HG03280 (cell line): ENCODE measurements at regions not wholly inside any gene's neighbourhood (a gene's known extent, or its start where the extent isn't known, plus 50 kb on each side); places are given as distances from the start of the nearest gene placed in this dataset.

Source experiments
- ATAC-seq: cut with Tn5 transposase; IDR thresholded peaks from one replicate; pipeline ENCODE4 v1.9.1; 2021; ENCODE audit warnings: mild to moderate bottlenecking, moderate library complexity; ENCODE audit not compliant: unreplicated experiment

DNA sequence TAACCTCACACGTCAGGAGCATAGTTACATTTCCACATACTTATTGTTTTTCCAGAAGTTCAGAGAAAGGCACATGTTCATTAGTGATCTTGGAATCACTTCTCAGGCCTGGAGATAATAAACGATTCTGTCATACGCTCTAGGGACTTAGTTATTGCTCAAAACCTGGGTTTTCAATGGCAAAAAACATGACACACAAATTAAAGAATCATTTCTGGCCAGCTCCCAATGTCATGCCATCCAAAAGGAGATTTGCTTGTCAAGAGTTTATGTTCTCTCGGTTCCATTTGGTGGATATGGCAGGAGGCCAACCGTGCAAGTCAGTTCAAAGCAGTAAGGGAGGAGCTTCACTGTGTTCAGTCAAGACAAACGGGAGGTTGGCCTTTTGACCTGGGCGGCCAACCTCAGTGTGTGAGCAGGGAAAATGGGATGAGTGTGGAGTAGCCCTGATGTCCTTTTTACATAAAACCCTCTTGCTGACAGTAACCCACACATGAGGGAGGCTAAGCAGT lies 123.4 kb downstream of the NXNL2 start:
- ATAC-seq = no peak

DNA sequence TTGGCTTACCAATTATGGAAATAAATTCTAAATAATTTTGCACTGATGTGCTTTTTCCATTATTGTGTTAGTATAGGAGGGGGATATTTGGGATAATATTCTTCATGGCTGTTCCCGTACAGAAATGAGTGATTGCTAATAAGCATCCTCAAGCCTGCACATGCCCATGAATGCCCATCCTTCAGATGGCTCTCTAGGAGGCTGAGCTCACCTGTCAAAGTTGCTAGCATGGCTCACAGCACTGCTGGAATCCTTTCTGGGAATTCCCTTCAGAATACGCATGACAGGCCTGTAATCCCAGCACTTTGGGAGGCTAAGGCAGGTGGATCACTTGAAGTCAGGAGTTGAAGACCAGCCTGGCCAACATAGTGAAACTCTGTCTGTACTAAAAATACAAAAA lies 124.1 kb downstream of the NXNL2 start:
- ATAC-seq = no peak

DNA sequence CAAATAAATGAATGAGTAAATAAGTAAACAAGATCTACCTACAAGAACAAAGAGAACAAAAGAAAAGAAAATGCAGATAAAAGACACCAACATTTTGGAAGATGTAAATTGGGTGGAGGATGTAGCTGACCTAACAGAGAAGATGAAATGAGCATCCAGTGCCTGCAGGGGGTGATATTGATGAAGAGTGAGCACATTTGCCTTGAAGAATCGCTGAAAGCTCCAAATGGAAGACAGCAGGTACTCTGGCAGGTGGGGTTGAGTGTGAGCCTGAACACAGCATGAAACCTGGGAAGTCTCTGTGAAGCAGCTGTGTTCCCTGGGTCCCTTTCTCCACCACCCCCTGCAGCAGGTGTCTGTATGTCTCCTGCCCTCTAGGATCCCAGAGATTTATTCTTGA lies 125.6 kb downstream of the NXNL2 start:
- ATAC-seq = no peak

DNA sequence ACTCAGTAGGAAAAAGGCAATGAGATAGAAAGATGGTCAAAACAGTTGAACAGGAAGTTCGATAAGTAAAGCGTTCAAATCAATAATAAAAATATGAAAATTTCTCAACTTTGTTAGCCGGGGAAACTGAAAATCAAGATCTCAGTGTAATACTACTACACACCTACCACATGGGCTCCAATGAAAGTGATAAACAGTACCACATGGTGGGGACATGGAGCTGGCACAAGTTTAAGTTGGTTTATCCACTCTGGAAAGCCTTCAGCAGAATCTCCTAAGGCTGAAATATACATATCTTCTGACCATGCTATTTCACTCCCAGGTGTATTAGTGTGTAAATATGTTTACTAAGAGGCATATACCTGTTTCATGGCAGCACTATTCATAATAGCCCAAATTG lies 126.8 kb downstream of the NXNL2 start:
- no peak for ATAC-seq

DNA sequence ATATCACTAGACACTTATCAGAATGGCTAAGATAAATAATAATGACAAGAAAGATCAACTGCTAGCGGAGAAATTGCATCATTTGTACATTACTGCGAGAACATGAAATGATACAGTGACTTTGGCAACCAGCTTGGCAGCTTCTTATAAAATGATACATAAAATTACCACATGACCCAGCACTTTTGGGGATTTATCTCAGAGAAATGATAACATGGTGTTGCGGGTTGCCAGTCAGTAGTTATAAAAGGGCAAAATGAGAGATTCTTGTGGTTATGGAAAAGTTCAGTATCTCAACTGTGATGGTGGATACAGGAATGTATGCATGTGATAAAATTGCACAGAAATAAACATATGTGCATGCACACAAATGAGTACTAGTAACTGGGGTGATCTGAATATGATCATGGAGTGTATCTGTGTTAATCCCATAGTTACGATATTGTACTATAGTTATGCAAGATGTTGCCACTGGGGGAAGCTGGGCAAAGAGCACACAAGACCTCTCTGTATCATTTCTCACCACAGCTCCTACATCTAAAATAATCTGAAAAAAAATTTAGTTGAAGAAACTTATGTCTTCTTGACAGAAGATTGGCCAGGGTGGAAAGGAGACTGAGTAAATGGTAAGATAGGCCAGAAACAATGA lies 128.9 kb downstream of the NXNL2 start:
- no peak for ATAC-seq

DNA sequence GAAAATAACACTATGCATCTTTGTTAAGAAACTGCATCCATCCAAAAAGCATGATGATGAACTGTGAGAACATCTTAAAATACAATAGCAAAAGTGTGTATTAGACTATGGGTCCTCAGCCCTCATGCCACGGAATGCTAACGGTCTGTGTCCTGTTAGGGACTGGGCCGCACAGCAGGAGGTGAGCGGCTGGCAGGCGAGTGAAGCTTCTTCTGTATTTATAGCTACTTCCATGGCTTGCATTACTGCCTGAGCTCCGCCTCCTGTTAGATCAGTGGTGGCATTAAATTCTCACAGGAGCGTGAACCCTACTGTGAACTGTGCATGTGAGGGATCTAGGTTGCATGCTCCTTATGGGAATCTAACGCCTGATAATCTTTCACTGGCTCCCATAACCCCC lies 129.8 kb downstream of the NXNL2 start:
- no peak for ATAC-seq

DNA sequence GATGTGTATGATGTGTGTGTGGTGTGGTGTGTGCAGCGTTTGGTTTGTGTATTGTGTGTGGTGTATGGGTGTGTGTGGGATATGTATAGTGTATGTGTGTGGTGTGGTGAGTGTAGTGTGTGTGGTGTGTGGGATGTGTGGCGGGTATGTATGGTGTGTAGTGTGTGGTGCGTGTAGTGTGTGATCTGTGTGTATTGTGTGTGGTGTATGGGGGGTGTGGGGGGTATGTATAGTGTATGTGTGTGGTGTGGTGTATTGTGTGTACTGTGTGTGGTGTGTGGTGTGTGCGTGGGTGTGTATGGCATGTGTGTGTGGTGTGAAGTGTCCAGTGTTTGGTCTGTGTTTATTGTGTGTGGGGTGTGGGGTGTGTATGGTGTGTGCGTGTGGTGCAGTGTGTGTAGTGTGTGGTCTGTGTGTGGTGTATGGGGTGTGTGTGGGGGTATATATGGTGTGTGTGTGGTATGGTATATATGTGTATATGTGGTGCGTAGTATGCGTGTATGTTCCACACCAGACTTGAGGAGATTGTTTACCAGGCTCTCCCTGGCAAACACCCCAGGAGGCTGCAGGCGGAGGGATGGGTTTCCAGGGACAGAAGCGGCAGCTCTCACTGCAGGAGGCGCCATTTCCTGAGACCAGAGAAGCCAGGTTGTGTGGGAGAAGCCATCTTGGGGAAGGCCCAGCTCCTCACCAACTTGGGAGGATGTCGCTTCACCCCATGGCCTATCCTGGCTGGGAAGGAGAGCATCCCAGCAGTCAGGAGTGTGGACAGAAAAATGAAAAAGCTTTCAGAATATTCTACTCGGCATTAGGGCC lies 138.1 kb downstream of the NXNL2 start:
- ATAC-seq = no peak

DNA sequence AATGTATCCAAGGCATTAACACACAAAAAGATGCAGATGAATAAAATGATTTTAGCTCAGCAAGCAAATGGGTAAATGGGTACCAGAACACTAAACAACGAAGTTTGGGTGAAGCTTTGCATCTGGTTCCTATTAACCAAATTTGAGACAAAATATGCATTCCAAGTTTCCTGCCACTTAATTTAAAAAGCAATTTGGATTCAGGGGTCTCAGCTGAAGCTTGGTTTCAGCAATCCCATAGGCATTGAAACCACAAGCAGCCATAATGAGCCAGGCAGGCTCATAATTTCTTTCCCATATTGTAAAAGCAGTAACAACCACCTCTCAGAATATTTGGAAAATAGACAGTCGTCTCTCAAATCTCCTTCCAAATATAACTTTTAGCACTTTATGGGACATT lies 138.9 kb downstream of the NXNL2 start:
- ATAC-seq = no peak

DNA sequence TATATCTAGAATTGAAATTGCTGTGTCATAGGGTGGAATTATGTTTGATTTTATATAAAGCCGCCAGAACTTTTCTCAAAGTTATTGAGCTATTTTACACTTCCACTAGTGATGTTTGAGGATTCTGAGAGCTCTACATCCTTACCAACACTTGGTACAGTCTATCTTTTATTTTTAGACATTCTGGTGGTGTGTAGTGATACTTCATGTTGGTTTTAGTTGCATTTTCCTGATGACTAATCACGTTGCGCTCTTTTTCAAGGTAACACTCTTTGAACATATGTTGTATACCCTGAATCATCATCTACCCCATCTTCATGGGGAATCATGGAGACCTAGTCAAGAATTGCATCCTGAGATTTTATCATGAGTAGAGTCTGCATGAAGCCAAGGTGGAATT lies 141.7 kb downstream of the NXNL2 start:
- no peak for ATAC-seq

DNA sequence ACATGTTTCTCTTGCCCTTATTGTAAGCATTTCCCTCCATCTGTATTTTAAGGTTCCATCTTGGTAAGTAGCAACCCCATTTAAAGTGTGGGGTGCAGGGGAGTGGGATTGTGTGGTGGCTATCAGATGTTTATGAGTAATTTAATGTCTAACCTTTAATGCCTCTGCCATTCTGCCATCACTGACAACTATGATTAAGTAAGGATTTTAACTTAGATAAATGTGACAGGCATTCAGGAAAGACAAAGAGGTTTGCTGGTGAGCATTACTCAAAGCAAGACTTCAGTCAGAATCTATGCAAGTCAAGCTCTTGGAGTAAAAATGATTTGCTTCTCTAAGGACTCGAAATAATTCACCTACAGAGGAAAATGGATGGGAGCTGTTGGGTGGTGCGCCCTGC lies 143.0 kb downstream of the NXNL2 start:
- no peak for ATAC-seq

DNA sequence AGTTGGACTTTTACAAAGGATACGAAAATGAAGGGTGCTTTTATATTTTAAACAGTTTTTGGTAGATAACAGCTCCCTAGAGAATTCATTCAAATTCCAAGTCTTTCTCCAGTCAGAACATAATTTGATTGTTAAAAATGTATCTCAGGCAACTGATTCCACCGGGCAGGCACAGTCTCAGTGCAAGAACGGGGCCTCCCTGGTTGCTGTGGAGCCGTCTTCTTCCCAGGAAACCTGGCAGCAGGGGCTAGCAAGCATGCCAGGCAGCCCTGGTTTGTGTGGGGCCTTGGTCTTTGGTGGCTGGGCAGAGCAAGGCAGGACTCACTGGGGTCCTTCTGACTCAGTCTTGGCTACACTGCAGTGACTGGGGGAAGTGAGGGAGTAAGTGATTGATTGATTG lies 143.5 kb downstream of the NXNL2 start:
- ATAC-seq = no peak

DNA sequence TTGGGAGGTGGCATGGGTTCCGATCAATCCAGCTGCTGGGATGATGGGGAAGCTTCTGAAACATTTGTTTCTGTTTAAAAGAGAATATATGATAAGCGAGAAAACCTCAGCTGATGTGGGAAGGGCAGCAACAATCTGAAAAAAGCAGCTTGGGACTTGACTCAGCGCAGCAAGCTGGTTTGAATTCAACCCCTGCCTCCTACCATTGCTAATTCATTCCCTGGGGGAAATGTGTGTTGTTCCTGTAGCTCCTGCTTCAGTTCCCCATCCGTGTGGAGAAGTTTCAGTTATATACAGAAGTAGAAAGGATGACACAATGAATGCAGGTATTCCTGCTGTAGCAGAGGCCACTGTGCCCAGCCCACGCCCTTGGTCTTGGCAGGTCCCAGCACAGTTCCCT lies 145.1 kb downstream of the NXNL2 start:
- no peak for ATAC-seq

DNA sequence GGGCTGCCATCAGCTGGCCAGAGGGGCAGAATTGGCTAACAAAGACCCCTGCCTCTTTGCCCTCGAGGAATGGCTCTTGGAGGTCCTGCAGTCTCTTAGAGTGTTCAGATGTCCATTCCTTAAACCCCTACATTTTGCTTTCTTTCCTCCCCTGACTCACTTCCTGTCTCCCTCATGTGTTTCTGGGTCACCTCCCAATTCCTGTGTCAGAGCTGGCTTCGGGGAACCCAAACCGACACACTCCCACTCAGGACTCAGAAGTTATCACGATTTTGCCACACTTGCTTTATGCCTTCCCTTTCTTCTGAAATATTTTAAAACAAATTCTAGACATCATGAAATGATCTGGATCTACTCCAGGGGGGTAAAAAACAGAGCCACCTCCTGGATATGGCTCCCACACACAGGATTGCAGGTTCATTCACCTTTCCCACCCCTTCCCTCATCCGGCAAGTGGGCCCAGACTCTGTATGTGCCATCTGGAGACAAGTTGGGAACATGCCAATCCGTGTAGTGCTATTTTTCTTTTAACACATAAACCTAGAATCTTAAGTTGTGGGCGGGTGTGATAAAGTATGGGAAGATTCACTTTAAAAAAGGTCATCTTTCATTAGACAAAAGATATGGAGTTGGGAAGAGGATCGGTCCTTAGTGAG lies 145.7 kb downstream of the NXNL2 start:
- ATAC-seq = no peak

DNA sequence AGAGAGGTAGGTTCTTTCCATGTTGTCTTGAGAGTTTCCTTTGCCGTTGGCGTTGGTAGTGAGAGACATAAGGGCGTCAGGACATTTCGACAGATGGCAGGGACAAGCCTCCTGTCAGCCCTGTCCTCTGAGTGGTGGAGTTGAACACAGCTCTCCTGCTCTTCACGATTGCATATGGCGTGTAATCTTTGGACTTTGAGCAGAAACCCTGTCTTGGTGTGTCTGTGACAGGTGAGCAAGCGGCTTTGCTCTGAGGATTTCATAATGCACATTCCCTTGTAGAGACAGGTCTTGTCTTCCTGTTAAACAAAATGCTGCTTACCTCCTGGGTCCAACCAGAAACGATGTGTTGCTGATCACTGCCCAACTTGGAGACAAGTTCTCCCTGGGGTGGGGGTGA lies 146.5 kb downstream of the NXNL2 start:
- no peak for ATAC-seq

DNA sequence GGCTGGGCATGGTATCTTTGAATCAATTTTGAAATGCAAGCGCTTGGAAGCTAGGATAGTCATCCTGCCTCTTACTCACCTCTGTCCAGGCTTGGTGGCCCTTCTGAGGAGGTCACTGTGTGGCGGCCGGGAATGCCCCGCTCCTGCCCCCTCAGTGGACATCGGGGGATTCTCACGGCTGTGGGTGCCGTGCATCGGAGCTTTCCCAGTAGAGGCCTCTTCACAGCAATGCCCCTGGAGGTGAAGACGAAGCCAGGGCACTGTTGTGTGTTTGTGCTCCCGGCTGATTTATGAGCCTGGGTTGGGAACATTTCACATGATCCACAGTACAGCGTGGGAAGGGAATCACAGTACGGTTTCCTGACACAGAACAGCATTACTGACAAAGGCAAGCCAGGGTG lies 147.5 kb downstream of the NXNL2 start:
- ATAC-seq = no peak

DNA sequence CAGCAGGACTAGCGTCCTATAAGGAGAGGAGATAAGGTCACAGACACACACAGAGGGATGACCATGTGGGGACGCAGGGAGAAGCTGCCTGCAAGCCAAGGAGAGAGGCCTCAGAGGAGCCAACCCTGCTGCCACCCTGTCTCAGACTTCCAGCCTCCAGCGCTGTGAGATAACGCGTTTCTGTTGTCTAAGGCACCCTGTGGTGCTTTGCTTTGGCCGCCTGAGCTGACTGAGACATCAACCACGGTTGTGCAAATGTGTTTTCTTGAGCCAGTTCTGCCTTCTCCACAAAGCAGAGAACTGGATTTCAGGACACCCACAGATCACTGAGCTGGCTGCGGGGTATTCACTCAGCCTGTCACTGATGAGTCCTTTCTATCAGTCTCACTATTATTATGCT lies 149.1 kb downstream of the NXNL2 start:
- ATAC-seq = no peak

DNA sequence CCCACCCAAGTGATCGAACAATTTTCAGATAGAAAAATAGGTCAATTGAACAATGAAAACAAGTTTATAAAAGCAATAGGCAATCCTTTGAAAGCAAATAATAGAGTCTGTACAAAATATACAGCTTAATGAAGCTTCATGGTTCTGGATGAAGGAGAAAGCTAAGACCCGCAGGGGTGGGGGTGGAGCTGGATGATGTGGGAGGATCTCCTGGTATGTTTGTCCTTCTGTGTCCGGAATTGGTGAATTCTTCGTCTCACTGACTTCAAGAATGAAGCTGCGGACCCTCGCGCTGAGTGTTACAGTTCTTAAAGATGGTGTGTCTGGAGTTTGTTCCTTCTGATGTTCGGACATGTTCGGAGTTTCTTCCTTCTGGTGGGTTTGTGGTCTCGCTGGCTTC lies 149.9 kb downstream of the NXNL2 start:
- ATAC-seq = no peak

DNA sequence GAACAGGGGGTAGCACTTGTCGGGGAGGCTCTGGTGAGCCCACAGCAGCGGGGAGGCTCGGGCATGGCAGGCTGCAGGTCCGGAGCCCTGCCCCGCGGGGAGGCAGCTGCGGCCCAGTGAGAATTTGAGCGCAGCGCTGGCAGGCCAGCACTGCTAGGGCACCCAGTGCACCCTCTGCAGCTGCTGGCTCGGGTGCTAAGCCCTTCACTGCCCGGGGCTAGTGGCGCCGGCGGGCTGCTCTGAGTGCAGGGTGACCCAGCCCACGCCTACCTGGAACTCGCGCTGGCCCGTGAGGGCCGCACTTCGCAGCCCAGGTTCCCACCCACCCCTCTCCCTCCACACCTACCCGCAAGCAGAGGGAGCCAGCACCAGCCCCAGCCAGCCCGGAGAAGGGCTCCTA lies 151.0 kb downstream of the NXNL2 start:
- ATAC-seq = no peak

DNA sequence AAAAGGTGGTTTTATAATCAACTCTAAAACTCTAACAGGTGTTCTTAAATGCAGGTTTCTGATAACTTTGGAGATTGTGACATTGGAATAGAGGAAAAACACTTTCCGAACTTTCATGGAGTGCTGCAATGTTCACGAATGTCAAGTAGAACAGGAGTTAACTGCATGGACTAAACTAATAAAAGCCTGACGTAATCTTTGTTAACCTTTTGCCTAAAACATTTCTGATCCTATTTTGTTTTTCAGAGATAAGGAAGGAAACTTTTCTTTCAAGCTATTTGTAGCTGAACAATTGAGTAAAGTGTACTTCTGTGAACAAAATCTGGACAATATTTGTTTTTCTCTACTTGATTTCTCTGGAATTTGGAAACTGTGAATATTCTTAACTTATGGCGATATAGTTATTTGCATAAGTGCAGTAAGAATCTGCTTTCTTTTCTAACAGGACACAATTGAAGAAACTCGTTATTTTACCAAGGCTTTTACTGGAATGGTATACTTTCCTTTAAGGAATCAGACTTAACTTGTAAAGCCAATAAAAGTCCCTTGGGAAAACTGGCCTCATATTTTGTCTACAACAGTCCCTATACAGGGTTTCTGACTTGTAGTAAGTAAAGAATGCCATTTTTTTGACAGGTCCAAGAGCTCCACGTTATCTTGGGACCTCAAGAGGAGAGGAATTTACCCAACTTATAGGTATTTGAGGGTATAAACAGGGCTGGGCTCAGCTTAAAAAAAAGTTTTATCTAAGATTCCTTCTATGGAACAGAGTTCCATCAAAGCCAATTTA lies 154.7 kb downstream of the NXNL2 start:
- ATAC-seq = no peak

DNA sequence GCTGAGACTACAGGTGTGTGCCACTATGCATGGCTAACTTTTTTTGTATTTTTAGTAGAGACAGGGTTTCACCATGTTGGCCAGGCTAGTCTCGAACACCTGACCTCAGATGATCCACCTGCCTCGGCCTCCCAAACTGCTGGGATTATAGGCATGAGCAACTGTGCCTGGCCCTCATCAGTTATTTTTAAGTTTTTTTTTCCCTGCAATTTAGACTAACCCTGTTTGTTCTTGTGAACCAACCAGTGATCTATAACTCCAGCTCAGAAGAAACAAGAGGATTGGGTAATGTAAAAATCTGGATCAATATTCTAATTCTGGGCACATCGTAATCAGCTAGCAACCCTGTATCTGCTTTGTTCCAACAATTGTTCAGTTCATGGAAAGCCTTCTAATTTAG lies 155.7 kb downstream of the NXNL2 start:
- ATAC-seq = no peak

DNA sequence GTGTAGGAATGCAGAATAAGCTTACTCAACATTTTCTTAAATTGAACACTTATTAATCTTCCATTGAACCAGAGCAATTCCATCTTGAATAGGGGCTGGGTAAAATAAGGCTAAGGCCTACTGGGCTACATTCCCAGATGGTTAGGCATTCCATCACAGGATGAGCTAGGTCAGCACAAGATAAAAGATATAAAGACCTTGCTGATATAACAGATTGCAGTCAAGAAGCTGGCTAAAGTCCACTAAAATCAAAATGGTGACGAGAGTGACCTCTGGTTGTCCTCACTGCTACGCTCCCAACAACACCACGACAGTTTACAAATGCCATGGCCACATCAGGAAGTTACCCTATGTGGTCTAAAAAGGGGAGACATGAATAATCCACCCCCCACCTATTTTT lies 156.1 kb downstream of the NXNL2 start:
- no peak for ATAC-seq
